Loucy (cell line): ENCODE measurements at regions not wholly inside any gene's neighbourhood (a gene's known extent, or its start where the extent isn't known, plus 50 kb on each side); places are given as distances from the start of the nearest gene placed in this dataset.

ENCODE experiments used
- EZH2phosphoT487 ChIP-seq: fragments of 200-600 bp; IDR thresholded peaks from 2 replicates; pipeline ENCODE4 v1.6.1; 2018; ENCODE audit warnings: antibody characterized with exemption, mild to moderate bottlenecking, moderate library complexity, borderline replicate concordance
- TF ChIP-seq, protein P1 (sequence below): fragments of 200-600 bp; sonication (generic); conservative IDR thresholded peaks from 2 replicates; pipeline ENCODE4 v1.5.1; 2014; ENCODE audit warnings: mild to moderate bottlenecking, antibody characterized with exemption, low read length

DNA sequence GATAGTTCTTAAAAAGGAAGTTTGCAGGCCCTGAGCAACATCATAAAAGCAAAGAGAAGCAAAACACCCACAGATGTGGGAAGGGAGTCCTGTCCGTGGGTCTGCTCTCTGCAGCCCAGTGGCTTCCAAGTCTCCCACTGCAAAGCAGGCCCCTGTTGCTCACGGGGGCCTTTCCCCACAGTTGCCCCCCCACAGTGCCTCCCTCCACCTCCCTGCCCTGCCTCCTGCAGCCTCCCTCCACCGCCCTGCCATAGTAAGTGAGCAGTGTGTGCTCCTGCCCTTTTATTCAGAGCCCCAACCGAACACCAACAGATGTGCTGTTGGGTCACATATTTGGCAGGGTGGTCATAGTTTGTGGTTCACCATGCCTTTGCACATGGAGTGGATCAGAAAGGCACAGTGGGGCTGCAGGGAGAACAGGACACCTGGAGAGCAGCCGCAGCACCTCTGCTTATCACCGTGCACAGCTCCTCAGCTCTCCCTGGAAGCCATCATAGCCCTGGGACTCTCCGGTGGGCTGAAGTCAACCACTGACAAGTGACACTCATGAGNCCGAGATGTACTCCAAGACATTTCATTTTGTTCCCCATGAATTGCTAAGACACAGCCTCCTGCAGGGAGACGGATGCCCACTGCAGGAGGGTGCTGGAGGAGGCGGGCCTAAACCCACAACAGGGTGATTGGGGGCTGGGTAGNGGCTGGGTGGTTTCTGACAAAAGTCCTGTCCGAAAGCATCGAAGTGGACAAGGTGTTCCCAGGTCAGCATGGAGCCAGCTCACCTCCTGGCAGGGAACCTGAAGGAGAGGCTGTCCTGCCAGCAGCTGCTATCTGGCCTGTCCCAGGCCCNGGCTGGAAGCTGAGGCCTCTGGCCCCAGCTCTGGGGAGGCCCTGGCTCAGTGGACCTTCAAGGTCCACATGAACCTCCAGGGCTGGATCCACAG lies 278.9 kb downstream of the GADD45G start:
- TF ChIP-seq, protein P1, sequence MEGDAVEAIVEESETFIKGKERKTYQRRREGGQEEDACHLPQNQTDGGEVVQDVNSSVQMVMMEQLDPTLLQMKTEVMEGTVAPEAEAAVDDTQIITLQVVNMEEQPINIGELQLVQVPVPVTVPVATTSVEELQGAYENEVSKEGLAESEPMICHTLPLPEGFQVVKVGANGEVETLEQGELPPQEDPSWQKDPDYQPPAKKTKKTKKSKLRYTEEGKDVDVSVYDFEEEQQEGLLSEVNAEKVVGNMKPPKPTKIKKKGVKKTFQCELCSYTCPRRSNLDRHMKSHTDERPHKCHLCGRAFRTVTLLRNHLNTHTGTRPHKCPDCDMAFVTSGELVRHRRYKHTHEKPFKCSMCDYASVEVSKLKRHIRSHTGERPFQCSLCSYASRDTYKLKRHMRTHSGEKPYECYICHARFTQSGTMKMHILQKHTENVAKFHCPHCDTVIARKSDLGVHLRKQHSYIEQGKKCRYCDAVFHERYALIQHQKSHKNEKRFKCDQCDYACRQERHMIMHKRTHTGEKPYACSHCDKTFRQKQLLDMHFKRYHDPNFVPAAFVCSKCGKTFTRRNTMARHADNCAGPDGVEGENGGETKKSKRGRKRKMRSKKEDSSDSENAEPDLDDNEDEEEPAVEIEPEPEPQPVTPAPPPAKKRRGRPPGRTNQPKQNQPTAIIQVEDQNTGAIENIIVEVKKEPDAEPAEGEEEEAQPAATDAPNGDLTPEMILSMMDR: no peak
- no peak for TF ChIP-seq EZH2phosphoT487
